C4-2B (cell line): ENCODE measurements at regions not wholly inside any gene's neighbourhood (a gene's known extent, or its start where the extent isn't known, plus 50 kb on each side); places are given as distances from the start of the nearest gene placed in this dataset.

Source experiments
- ZFX ChIP-seq: fragments of 450-650 bp; IDR thresholded peaks from 2 replicates; pipeline ENCODE4 v1.6.1; 2017
- TF ChIP-seq, protein P1 (sequence below): fragments of 450-650 bp; conservative IDR thresholded peaks from 2 replicates; pipeline ENCODE4 v1.5.1; 2017; ENCODE audit warnings: mild to moderate bottlenecking

GRCh38 chr10:29923416-29923965 lies 135.9 kb downstream of the JCAD start:
- TF ChIP-seq, protein P1, sequence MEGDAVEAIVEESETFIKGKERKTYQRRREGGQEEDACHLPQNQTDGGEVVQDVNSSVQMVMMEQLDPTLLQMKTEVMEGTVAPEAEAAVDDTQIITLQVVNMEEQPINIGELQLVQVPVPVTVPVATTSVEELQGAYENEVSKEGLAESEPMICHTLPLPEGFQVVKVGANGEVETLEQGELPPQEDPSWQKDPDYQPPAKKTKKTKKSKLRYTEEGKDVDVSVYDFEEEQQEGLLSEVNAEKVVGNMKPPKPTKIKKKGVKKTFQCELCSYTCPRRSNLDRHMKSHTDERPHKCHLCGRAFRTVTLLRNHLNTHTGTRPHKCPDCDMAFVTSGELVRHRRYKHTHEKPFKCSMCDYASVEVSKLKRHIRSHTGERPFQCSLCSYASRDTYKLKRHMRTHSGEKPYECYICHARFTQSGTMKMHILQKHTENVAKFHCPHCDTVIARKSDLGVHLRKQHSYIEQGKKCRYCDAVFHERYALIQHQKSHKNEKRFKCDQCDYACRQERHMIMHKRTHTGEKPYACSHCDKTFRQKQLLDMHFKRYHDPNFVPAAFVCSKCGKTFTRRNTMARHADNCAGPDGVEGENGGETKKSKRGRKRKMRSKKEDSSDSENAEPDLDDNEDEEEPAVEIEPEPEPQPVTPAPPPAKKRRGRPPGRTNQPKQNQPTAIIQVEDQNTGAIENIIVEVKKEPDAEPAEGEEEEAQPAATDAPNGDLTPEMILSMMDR = no peak
- TF ChIP-seq ZFX = no peak
